ENCODE measurements at regions not wholly inside any gene's neighbourhood (a gene's known extent, or its start where the extent isn't known, plus 50 kb on each side); places are given as distances from the start of the nearest gene placed in this dataset.

GRCh38 chr21:23593582-23593981 is 2013.7 kb downstream of the MRPL39 start:
- TF ChIP-seq POLR2A (IDR thresholded peaks at IDR 0.05), result no peak
- TF ChIP-seq POLR2AphosphoS5 (IDR thresholded peaks at IDR 0.05), result no peak
- no peak for TF ChIP-seq CTCF (IDR thresholded peaks at IDR 0.05)
- no peak for TF ChIP-seq EP300 (IDR thresholded peaks at IDR 0.05)
